ENCODE measurements at regions not wholly inside any gene's neighbourhood (a gene's known extent, or its start where the extent isn't known, plus 50 kb on each side); places are given as distances from the start of the nearest gene placed in this dataset.
"Not testable (repeated sequence)": the region's sequence is repeated elsewhere in the genome, so short reads cannot be mapped to it uniquely, and the experiment has no call there.

GRCh38 chr1:217049081-217049480 lies 325.9 kb upstream of the ESRRG start:
- H4K20me1 ChIP-seq (ENCODE audit: insufficient read depth, low read length): no peaks in the 10 kb centered on the region
- no peaks in the 10 kb centered on the region for H3K36me3 ChIP-seq (replicated peaks; ENCODE audit: low read depth, low read length)
- H3K27me3 ChIP-seq (ENCODE audit: low read depth, low read length): no peaks in the 10 kb centered on the region
- no peaks in the 10 kb centered on the region for H3K9me3 ChIP-seq (ENCODE audit: insufficient read depth, low read length)
- H3K27ac ChIP-seq (ENCODE audit: low read length): no peak overlapping the region
- H3K4me2 ChIP-seq (ENCODE audit: low read length): no peak overlapping the region
- no peaks in the 10 kb centered on the region for H3K79me2 ChIP-seq (ENCODE audit: low read length)
- no peak overlapping the region for H2AFZ ChIP-seq (ENCODE audit: low read depth, low read length)
- H3K4me1 ChIP-seq (ENCODE audit: low read length): no peaks in the 10 kb centered on the region
- TF ChIP-seq CTCF (IDR thresholded peaks at IDR 0.05; ENCODE audit: low read depth, low read length): no peak
- TF ChIP-seq EZH2phosphoT487 (IDR thresholded peaks at IDR 0.05; ENCODE audit: low read depth): no peak
- no peak overlapping the region for H3K4me3 ChIP-seq (ENCODE audit: low read length)
- no peak overlapping the region for H3K9ac ChIP-seq (ENCODE audit: low read length)

- Histone ChIP-seq H4K20me1 (ENCODE audit: insufficient read depth, low read length) (no peaks in the 10 kb centered on the region), H3K9me3 (ENCODE audit: insufficient read depth, low read length) (no peaks in the 10 kb centered on the region)
- TF ChIP-seq EZH2phosphoT487 (IDR thresholded peaks at IDR 0.05; ENCODE audit: low read depth) (no peak), CTCF (IDR thresholded peaks at IDR 0.05; ENCODE audit: low read depth, low read length) (peak; percentile 48)
Measured at GRCh38 chr1:217048104-217048707, 325.0 kb upstream of the ESRRG start.

GRCh38 chr1:217040711-217041455 lies 317.7 kb upstream of the ESRRG start:
- no peak for TF ChIP-seq EZH2phosphoT487 (IDR thresholded peaks at IDR 0.05; ENCODE audit: low read depth)
- no peak for TF ChIP-seq CTCF (IDR thresholded peaks at IDR 0.05; ENCODE audit: low read depth, low read length)
- no peaks in the 10 kb centered on the region for H3K36me3 ChIP-seq (replicated peaks; ENCODE audit: low read depth, low read length)
- H3K9ac ChIP-seq (ENCODE audit: low read length): no peak overlapping the region

More at GRCh38 chr1:217048104-217048707, 325.0 kb upstream of the ESRRG start:
- H2AFZ ChIP-seq (ENCODE audit: low read depth, low read length): no peak overlapping the region
- H3K4me2 ChIP-seq (ENCODE audit: low read length): no peak overlapping the region
- H3K79me2 ChIP-seq (ENCODE audit: low read length): no peaks in the 10 kb centered on the region
- no peak overlapping the region for H3K9ac ChIP-seq (ENCODE audit: low read length)
- no peaks in the 10 kb centered on the region for H3K27me3 ChIP-seq (ENCODE audit: low read depth, low read length)
- no peak overlapping the region for H3K4me3 ChIP-seq (ENCODE audit: low read length)
- H3K36me3 ChIP-seq (replicated peaks; ENCODE audit: low read depth, low read length): no peaks in the 10 kb centered on the region
- H3K27ac ChIP-seq (ENCODE audit: low read length): no peak overlapping the region
- H3K4me1 ChIP-seq (ENCODE audit: low read length): no peaks in the 10 kb centered on the region

GRCh38 chr1:217039926-217040325 lies 316.7 kb upstream of the ESRRG start:
- Histone ChIP-seq H3K4me3 (ENCODE audit: low read length) (no peak overlapping the region), H3K9ac (ENCODE audit: low read length) (no peak overlapping the region), H3K27ac (ENCODE audit: low read length) (no peak overlapping the region), H4K20me1 (ENCODE audit: insufficient read depth, low read length) (no peaks in the 10 kb centered on the region), H2AFZ (ENCODE audit: low read depth, low read length) (no peak overlapping the region), H3K79me2 (ENCODE audit: low read length) (no peaks in the 10 kb centered on the region), H3K9me3 (ENCODE audit: insufficient read depth, low read length) (no peaks in the 10 kb centered on the region), H3K4me1 (ENCODE audit: low read length) (no peaks in the 10 kb centered on the region), H3K4me2 (ENCODE audit: low read length) (no peak overlapping the region), H3K27me3 (ENCODE audit: low read depth, low read length) (no peaks in the 10 kb centered on the region), H3K36me3 (replicated peaks; ENCODE audit: low read depth, low read length) (no peaks in the 10 kb centered on the region)
- TF ChIP-seq CTCF (IDR thresholded peaks at IDR 0.05; ENCODE audit: low read depth, low read length): no peak
- TF ChIP-seq EZH2phosphoT487 (IDR thresholded peaks at IDR 0.05; ENCODE audit: low read depth): no peak

More at GRCh38 chr1:217040711-217041455, 317.7 kb upstream of the ESRRG start:
- Histone ChIP-seq H3K27ac (ENCODE audit: low read length) (no peak overlapping the region), H2AFZ (ENCODE audit: low read depth, low read length) (no peak overlapping the region), H4K20me1 (ENCODE audit: insufficient read depth, low read length) (no peaks in the 10 kb centered on the region), H3K9me3 (ENCODE audit: insufficient read depth, low read length) (no peaks in the 10 kb centered on the region), H3K27me3 (ENCODE audit: low read depth, low read length) (no peaks in the 10 kb centered on the region), H3K4me2 (ENCODE audit: low read length) (no peak overlapping the region), H3K4me1 (ENCODE audit: low read length) (no peaks in the 10 kb centered on the region), H3K79me2 (ENCODE audit: low read length) (no peaks in the 10 kb centered on the region), H3K4me3 (ENCODE audit: low read length) (no peak overlapping the region)

- H3K9ac ChIP-seq (ENCODE audit: low read length); H3K4me2 ChIP-seq (ENCODE audit: low read length); H3K4me1 ChIP-seq (ENCODE audit: low read length); H3K27me3 ChIP-seq (ENCODE audit: low read depth, low read length); H3K79me2 ChIP-seq (ENCODE audit: low read length); H3K27ac ChIP-seq (ENCODE audit: low read length); H2AFZ ChIP-seq (ENCODE audit: low read depth, low read length); H4K20me1 ChIP-seq (ENCODE audit: insufficient read depth, low read length); H3K9me3 ChIP-seq (ENCODE audit: insufficient read depth, low read length); H3K36me3 ChIP-seq (replicated peaks; ENCODE audit: low read depth, low read length); H3K4me3 ChIP-seq (ENCODE audit: low read length): not testable (repeated sequence)
Measured at GRCh38 chr1:217039139-217039538, 315.9 kb upstream of the ESRRG start.

All from OCI-LY3 (cell line).